HTR-8/SVneo (cell line): ENCODE measurements at regions not wholly inside any gene's neighbourhood (a gene's known extent, or its start where the extent isn't known, plus 50 kb on each side); places are given as distances from the start of the nearest gene placed in this dataset.
A peak's percentile ranks its signal among the peaks of the same experiment; 100 is the strongest.
"Not testable (repeated sequence)": the region's sequence is repeated elsewhere in the genome, so short reads cannot be mapped to it uniquely, and the experiment has no call there.

ENCODE experiments used
- DNase-seq: peaks from one replicate; pipeline ENCODE4 v3.0.0; 2011; ENCODE audit warnings: low spot score, mixed read lengths; ENCODE audit not compliant: insufficient read length
- FAIRE-seq: peaks from 2 replicates; lab custom pipeline; 2011; peaks lifted over from hg19 to GRCh38; lab: Jason Lieb, UNC

- no peak for DNase-seq
- no peak for FAIRE-seq
These were observed 502.2 kb upstream of the PHF14 start for GRCh38 chr7:10471280-10472058.

DNA sequence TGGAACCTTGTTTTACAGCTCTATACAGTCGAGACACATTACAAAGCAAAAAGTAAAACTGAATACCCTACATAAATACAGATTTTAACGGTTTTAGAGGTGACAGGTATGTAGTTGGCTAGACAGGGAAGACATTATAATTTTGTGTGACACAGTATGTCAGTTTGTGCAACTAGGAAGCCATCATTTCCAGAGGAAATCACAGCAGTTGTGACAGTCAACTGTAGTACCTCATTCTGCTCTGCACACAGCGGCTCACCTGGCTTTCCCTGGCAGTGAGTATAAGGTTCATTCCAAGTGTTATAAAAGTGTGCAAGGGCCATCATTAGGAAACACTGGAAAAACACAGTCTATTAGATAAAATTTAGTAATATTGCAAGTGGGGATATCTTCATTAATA is 501.6 kb upstream of the PHF14 start:
- FAIRE-seq (no peak), DNase-seq (no peak)

GRCh38 chr7:10473569-10473968 is 500.1 kb upstream of the PHF14 start:
- FAIRE-seq: no peak
- DNase-seq: no peak

GRCh38 chr7:10474048-10474447 is 499.6 kb upstream of the PHF14 start:
- peak; percentile 9 for DNase-seq
- no peak for FAIRE-seq

GRCh38 chr7:10475940-10476641 is 497.6 kb upstream of the PHF14 start:
- no peak for DNase-seq
- FAIRE-seq: no peak

GRCh38 chr7:10476642-10477041 is 497.0 kb upstream of the PHF14 start:
- FAIRE-seq (no peak), DNase-seq (no peak)

GRCh38 chr7:10483671-10484070 is 490.0 kb upstream of the PHF14 start:
- DNase-seq (peak; percentile 6), FAIRE-seq (no peak)

DNA sequence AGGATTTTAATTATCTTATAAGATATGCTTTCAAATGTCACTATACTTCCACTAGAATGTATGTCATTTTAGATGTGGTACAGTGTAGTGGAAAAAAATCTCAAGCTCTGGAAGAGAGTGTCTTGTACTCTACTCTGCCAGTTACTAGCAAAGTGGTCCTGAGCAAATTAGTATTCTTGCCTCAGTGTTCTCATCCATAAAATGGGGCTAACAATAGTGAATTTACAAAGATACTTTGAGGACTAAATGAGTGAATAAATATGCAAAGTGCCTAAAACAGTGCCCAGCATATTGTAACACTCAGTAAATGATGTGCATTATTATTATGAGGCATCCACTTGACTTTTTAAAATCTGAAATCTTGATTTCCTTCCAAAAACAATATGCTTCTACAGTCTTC is 488.9 kb upstream of the PHF14 start:
- no peak for FAIRE-seq
- no peak for DNase-seq

- not testable (repeated sequence) for FAIRE-seq, DNase-seq
These were observed 472.3 kb upstream of the PHF14 start for GRCh38 chr7:10501206-10501884.

- DNase-seq (no peak), FAIRE-seq (no peak)
These were observed 466.6 kb upstream of the PHF14 start for GRCh38 chr7:10507032-10507431.

DNA sequence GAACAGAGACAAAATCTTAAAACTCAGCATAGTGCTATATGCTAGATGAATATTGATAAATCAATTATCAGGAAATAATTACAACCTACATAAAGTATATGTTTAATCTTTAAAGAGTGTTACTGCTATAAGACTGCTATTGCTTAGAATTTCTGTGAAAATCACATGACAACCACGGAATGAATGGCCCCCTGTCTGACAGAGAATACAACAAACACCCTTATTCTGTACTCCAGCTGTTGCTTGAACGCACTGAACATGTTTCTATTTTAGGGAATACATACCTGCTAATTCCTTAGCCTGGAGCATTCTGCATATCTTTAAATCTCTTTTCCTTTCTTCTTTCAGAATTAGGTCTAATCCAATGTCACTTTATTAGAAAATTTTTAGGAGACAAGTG is 452.4 kb upstream of the PHF14 start:
- no peak for FAIRE-seq
- DNase-seq: no peak

- not testable (repeated sequence) for FAIRE-seq, DNase-seq
These were observed 440.2 kb upstream of the PHF14 start for GRCh38 chr7:10533429-10533828.

DNA sequence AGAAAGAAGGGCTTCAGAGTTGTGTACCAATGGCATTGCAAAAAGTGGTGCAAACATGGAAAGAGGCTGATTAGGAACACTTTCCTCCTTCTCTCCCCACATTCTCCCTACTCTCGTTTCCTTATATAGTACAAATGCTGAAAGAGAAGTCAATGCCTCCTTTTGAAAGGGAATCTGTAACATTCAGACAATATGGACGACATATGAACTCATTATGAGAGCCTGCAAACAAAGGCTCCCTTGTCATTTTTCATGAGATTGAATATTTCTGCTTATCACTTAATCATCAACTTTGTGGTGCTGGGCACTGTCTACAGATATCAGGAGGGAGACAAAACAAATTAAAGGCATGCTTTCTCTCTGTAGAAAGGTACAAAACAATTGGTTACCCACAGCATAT is 437.1 kb upstream of the PHF14 start:
- DNase-seq: no peak
- FAIRE-seq: no peak

GRCh38 chr7:10537764-10538163 is 435.9 kb upstream of the PHF14 start:
- DNase-seq (no peak), FAIRE-seq (no peak)

DNA sequence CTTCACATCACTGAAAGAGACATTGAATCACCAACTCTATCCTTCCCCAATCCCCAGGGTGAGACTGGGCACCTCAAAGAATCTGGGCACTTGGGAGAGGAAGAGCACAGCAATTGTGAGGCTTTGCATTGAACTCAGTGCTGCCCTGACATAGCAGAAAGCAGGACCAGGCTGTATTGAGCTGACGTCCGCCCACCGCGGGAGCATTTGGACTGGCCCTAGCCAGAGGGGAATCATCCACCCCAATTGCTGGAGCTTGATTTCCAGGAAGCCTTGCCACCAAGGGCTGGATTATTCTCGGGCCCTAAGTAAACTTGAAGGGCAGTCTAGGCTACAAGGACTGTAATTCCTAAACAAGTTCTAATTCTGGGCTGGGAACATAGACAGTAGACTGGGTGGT is 416.3 kb upstream of the PHF14 start:
- FAIRE-seq: no peak
- DNase-seq: no peak

- no peak for DNase-seq
These were observed 413.2 kb upstream of the PHF14 start for GRCh38 chr7:10560497-10560896.

DNA sequence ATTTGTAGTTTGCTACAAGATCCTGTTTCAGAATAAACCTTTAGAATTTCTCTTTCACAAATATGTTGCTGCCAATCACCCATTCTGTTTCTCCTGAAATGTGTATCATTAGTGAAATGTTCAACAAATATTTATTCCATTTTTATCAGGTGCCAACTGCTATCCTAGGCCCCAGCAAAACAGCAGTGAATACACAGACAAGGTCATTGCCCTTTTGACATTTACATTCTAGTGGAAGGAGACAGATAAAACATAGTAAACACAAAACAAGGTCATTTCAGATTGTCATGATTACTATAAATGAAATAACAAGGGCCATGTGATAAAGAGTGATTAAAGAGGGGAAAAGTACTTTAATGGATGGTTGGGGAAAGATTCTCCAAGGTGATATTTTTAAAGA is 404.8 kb upstream of the PHF14 start:
- DNase-seq: no peak
- no peak for FAIRE-seq

More at GRCh38 chr7:10560497-10560896, 413.2 kb upstream of the PHF14 start:
- no peak for FAIRE-seq

- no peak for DNase-seq
- no peak for FAIRE-seq
These were observed 401.9 kb upstream of the PHF14 start for GRCh38 chr7:10571759-10572158.

- no peak for DNase-seq
- FAIRE-seq: no peak
These were observed 395.8 kb upstream of the PHF14 start for GRCh38 chr7:10577866-10578374.

GRCh38 chr7:10579561-10579960 is 394.1 kb upstream of the PHF14 start:
- no peak for FAIRE-seq
- no peak for DNase-seq

GRCh38 chr7:10584886-10585285 is 388.8 kb upstream of the PHF14 start:
- FAIRE-seq (no peak), DNase-seq (no peak)
